OCI-LY3 (cell line): ENCODE measurements at regions not wholly inside any gene's neighbourhood (a gene's known extent, or its start where the extent isn't known, plus 50 kb on each side); places are given as distances from the start of the nearest gene placed in this dataset.

ENCODE experiments used
- H2AFZ ChIP-seq: fragments of 200-600, 300-600 bp; shearing (Covaris generic); 2 replicates; pipeline ENCODE4 v1.6.0; 2014; ENCODE audit warnings: antibody characterized with exemption, low read depth, low read length
- H3K27ac ChIP-seq: fragments of 200-600, 300-600 bp; sonication (generic); 2 replicates; pipeline ENCODE4 v1.5.1; 2014; ENCODE audit warnings: mild to moderate bottlenecking, low read length, moderate library complexity, mixed read lengths
- H3K27me3 ChIP-seq: fragments of 200-600, 300-600 bp; sonication (generic); 2 replicates; pipeline ENCODE4 v1.6.1; 2014; ENCODE audit warnings: low read depth, low read length, mixed read lengths
- H3K36me3 ChIP-seq: fragments of 200-600, 300-600 bp; sonication (generic); replicated peaks from 2 replicates; pipeline ENCODE3; 2014; ENCODE audit warnings: low read depth, low read length, mixed read lengths
- H3K4me1 ChIP-seq: fragments of 300-600, 200-600 bp; sonication (generic); 2 replicates; pipeline ENCODE4 v1.6.1; 2014; ENCODE audit warnings: low read length, mixed read lengths
- H3K4me2 ChIP-seq: fragments of 200-600, 300-600 bp; sonication (generic); 2 replicates; pipeline ENCODE4 v1.6.1; 2014; ENCODE audit warnings: low read length, mixed read lengths
- H3K4me3 ChIP-seq: fragments of 300-600, 200-600 bp; sonication (generic); 2 replicates; pipeline ENCODE4 v1.5.1; 2014; ENCODE audit warnings: antibody characterized with exemption, mild to moderate bottlenecking, low read length, moderate library complexity
- H3K79me2 ChIP-seq: fragments of 300-600, 200-600 bp; shearing (Covaris generic); 2 replicates; pipeline ENCODE4 v1.6.1; 2014; ENCODE audit warnings: mild to moderate bottlenecking, low read length, mixed read lengths
- H3K9ac ChIP-seq: fragments of 300-600, 200-600 bp; shearing (Covaris generic); 2 replicates; pipeline ENCODE4 v1.6.0; 2014; ENCODE audit warnings: mild to moderate bottlenecking, low read length, moderate library complexity
- H3K9me3 ChIP-seq: fragments of 200-600, 300-600 bp; shearing (Covaris generic); 2 replicates; pipeline ENCODE4 v1.6.1; 2014; ENCODE audit warnings: low read length, mixed read lengths; ENCODE audit not compliant: insufficient read depth
- H4K20me1 ChIP-seq: fragments of 200-600, 300-600 bp; sonication (generic); 2 replicates; pipeline ENCODE4 v1.6.1; 2016; ENCODE audit warnings: low read length, mixed read lengths; ENCODE audit not compliant: insufficient read depth
- CTCF ChIP-seq: fragments of 200-600, 300-600 bp; sonication (generic); IDR thresholded peaks from 2 replicates; pipeline ENCODE4 v1.5.1; 2014; ENCODE audit warnings: antibody characterized with exemption, low read length, low read depth
- EZH2phosphoT487 ChIP-seq: fragments of 200-600 bp; shearing (Covaris generic); IDR thresholded peaks from 2 replicates; pipeline ENCODE4 v1.6.1; 2018; ENCODE audit warnings: antibody characterized with exemption, mixed run types, low read depth

- Histone ChIP-seq H3K27me3 (no peaks in the 10 kb centered on the region), H3K9me3 (no peaks in the 10 kb centered on the region), H3K9ac (no peak overlapping the region), H2AFZ (no peak overlapping the region), H3K4me1 (no peaks in the 10 kb centered on the region), H3K4me3 (no peak overlapping the region), H3K4me2 (no peak overlapping the region), H4K20me1 (no peaks in the 10 kb centered on the region), H3K27ac (no peak overlapping the region), H3K79me2 (no peaks in the 10 kb centered on the region), H3K36me3 (no peaks in the 10 kb centered on the region)
- no peak for TF ChIP-seq EZH2phosphoT487
- no peak for TF ChIP-seq CTCF
These were observed 620.7 kb upstream of the ZEB2 start for GRCh38 chr2:145140658-145141057.

- Histone ChIP-seq H3K4me1 (no peaks in the 10 kb centered on the region), H2AFZ (no peak overlapping the region), H3K27ac (no peak overlapping the region), H3K9me3 (no peaks in the 10 kb centered on the region), H4K20me1 (no peaks in the 10 kb centered on the region), H3K36me3 (no peaks in the 10 kb centered on the region), H3K4me3 (no peak overlapping the region), H3K79me2 (no peaks in the 10 kb centered on the region), H3K4me2 (no peak overlapping the region), H3K27me3 (no peaks in the 10 kb centered on the region), H3K9ac (no peak overlapping the region)
- TF ChIP-seq CTCF (no peak), EZH2phosphoT487 (no peak)
These were observed 618.7 kb upstream of the ZEB2 start for GRCh38 chr2:145138626-145139025.

- H3K27ac ChIP-seq, result no peak overlapping the region
- no peak overlapping the region for H3K4me3 ChIP-seq
These were observed 618.0 kb upstream of the ZEB2 start for GRCh38 chr2:145137901-145138300.

GRCh38 chr2:145137211-145137610 lies 617.3 kb upstream of the ZEB2 start:
- Histone ChIP-seq H3K9me3 (no peaks in the 10 kb centered on the region), H3K27ac (no peak overlapping the region), H3K27me3 (no peaks in the 10 kb centered on the region), H3K4me3 (no peak overlapping the region), H3K79me2 (no peaks in the 10 kb centered on the region), H3K4me2 (no peak overlapping the region), H3K4me1 (no peaks in the 10 kb centered on the region), H4K20me1 (no peaks in the 10 kb centered on the region), H2AFZ (no peak overlapping the region), H3K9ac (no peak overlapping the region), H3K36me3 (no peaks in the 10 kb centered on the region)
- no peak for TF ChIP-seq CTCF
- no peak for TF ChIP-seq EZH2phosphoT487

More at GRCh38 chr2:145137901-145138300, 618.0 kb upstream of the ZEB2 start:
- H3K27me3 ChIP-seq, result no peaks in the 10 kb centered on the region
- TF ChIP-seq EZH2phosphoT487 (no peak), CTCF (no peak)
- no peaks in the 10 kb centered on the region for H3K36me3 ChIP-seq
- H3K9ac ChIP-seq, result no peak overlapping the region
- H3K79me2 ChIP-seq, result no peaks in the 10 kb centered on the region
- no peak overlapping the region for H3K4me2 ChIP-seq
- H3K4me1 ChIP-seq, result no peaks in the 10 kb centered on the region
- no peak overlapping the region for H2AFZ ChIP-seq
- H4K20me1 ChIP-seq, result no peaks in the 10 kb centered on the region
- H3K9me3 ChIP-seq, result no peaks in the 10 kb centered on the region
